SK-N-SH (cell line): ENCODE measurements at regions not wholly inside any gene's neighbourhood (a gene's known extent, or its start where the extent isn't known, plus 50 kb on each side); places are given as distances from the start of the nearest gene placed in this dataset.

Experiments
- CTCF ChIA-PET: fragments of 300-600, 350-600 bp; formaldehyde crosslinking; extraction: SDS; loops from one replicate; lab custom pipeline; 2021; lab: Yijun Ruan, JAX
- POLR2A ChIA-PET: fragments of 350-600 bp; sonication (Branson Sonifier 250); formaldehyde crosslinking; extraction: SDS; loops from one replicate; lab custom pipeline; 2020; ENCODE audit warnings: antibody characterized with exemption, inconsistent platforms; lab: Yijun Ruan, JAX
- DNase-seq: peaks from one replicate; pipeline ENCODE4 v3.0.0; 2012
- H2AFZ ChIP-seq: fragments of 200-600 bp; sonication (generic); 2 replicates; pipeline ENCODE4 v1.8.1; 2016; ENCODE audit warnings: antibody characterized with exemption, mild to moderate bottlenecking, low read depth
- H3F3A ChIP-seq: fragments of 200-600 bp; sonication (generic); replicated peaks from 2 replicates; pipeline ENCODE3; 2016; ENCODE audit warnings: antibody characterized with exemption, mild to moderate bottlenecking; ENCODE audit not compliant: insufficient read depth
- H3K27ac ChIP-seq, 2 experiments: fragments of 200-500 bp in 1 of 2; fragments of 200-600 bp in 1 of 2; sonication (Bioruptor generic) in 1 of 2; sonication (generic), shearing (Covaris generic) in 1 of 2; 2 replicates each; pipeline versions ENCODE4 v1.5.1 to v1.6.1; 2014 to 2016; ENCODE audit warnings: low read depth in 2 of 2, inconsistent platforms in 1 of 2, low read length in 1 of 2, mild to moderate bottlenecking in 1 of 2, mixed read lengths in 1 of 2
- H3K27me3 ChIP-seq: fragments of 200-600 bp; sonication (generic), shearing (Covaris generic); 2 replicates; pipeline ENCODE4 v1.6.1; 2016; ENCODE audit warnings: mixed run types; ENCODE audit not compliant: insufficient read depth
- H3K36me3 ChIP-seq, 2 experiments: fragments of 200-500 bp in 1 of 2; fragments of 200-600 bp in 1 of 2; sonication (Bioruptor generic) in 1 of 2; sonication (generic) in 1 of 2; replicated peaks in 1 of 2; 2 replicates each; pipeline versions ENCODE3 to v1.5.1; 2014 to 2016; ENCODE audit warnings: low read length in 1 of 2, mild to moderate bottlenecking in 1 of 2; ENCODE audit not compliant: insufficient read depth in 2 of 2, control insufficient read depth in 1 of 2
- H3K4me1 ChIP-seq, 2 experiments: fragments of 200-500 bp in 1 of 2; fragments of 200-600 bp in 1 of 2; sonication (Bioruptor generic) in 1 of 2; sonication (generic), shearing (Covaris generic) in 1 of 2; 2 replicates each; pipeline versions ENCODE4 v1.5.1 to v1.6.1; 2014 to 2016; ENCODE audit warnings: low read depth in 1 of 2, low read length in 1 of 2, mixed run types in 1 of 2; ENCODE audit not compliant: insufficient read depth in 2 of 2, control insufficient read depth in 1 of 2
- H3K4me2 ChIP-seq: fragments of 200-600 bp; sonication (generic), shearing (Covaris generic); 2 replicates; pipeline ENCODE4 v1.6.1; 2017; ENCODE audit warnings: mixed run types
- H3K4me3 ChIP-seq, 2 experiments: fragments of 200-500 bp in 1 of 2; fragments of 200-600 bp in 1 of 2; sonication (Bioruptor generic) in 1 of 2; sonication (generic), shearing (Covaris generic) in 1 of 2; 2 replicates each; pipeline versions ENCODE4 v1.5.1 to v1.8.1; 2014 to 2016; ENCODE audit warnings: low read depth in 2 of 2, inconsistent platforms in 1 of 2, low read length in 1 of 2, mild to moderate bottlenecking in 1 of 2, mixed read lengths in 1 of 2, moderate library complexity in 1 of 2
- H3K79me2 ChIP-seq: fragments of 200-600 bp; sonication (generic); 2 replicates; pipeline ENCODE4 v1.8.1; 2017; ENCODE audit warnings: mild to moderate bottlenecking; ENCODE audit not compliant: insufficient read depth
- H3K9ac ChIP-seq: fragments of 200-600 bp; sonication (generic); 2 replicates; pipeline ENCODE4 v1.6.1; 2017; ENCODE audit warnings: mixed run types
- H3K9me2 ChIP-seq: fragments of 200-600 bp; sonication (generic); 2 replicates; pipeline ENCODE4 v1.6.1; 2017; ENCODE audit warnings: mixed run types
- H3K9me3 ChIP-seq: fragments of 200-600 bp; sonication (generic); 2 replicates; pipeline ENCODE4 v1.6.1; 2017; ENCODE audit warnings: mixed run types, mild to moderate bottlenecking, moderate library complexity
- H4K20me1 ChIP-seq: fragments of 200-600 bp; sonication (generic); 2 replicates; pipeline ENCODE4 v1.6.1; 2017; ENCODE audit warnings: mild to moderate bottlenecking, mixed run types; ENCODE audit not compliant: insufficient read depth
- CHD2 ChIP-seq: fragments of 150-350 bp; IDR thresholded peaks from 2 replicates; pipeline ENCODE4 v1.6.1; 2018; ENCODE audit warnings: low read length; ENCODE audit not compliant: partially characterized antibody
- EP300 ChIP-seq, 2 experiments: IDR thresholded peaks; 2 replicates each; pipeline versions ENCODE4 v1.4.0 to v1.6.1; 2012; ENCODE audit warnings: borderline replicate concordance in 1 of 2, low read depth in 1 of 2, low read length in 1 of 2
- EZH2phosphoT487 ChIP-seq: fragments of 200-600 bp; sonication (generic); IDR thresholded peaks from 2 replicates; pipeline ENCODE4 v1.6.1; 2017; ENCODE audit warnings: low read depth, mixed run types, mild to moderate bottlenecking, antibody characterized with exemption, moderate library complexity, borderline replicate concordance
- FOSL2 ChIP-seq: IDR thresholded peaks from 2 replicates; pipeline ENCODE4 v1.4.0; 2012; ENCODE audit warnings: low read depth, mild to moderate bottlenecking, moderate library complexity, borderline replicate concordance
- FOXM1 ChIP-seq: IDR thresholded peaks from 2 replicates; pipeline ENCODE4 v1.4.0; 2012; ENCODE audit warnings: low read depth, mild to moderate bottlenecking
- IRF3 ChIP-seq: fragments of 150-350 bp; IDR thresholded peaks from 2 replicates; pipeline ENCODE4 v1.6.1; 2016; ENCODE audit warnings: mild to moderate bottlenecking, low read depth, low read length
- JUND ChIP-seq: IDR thresholded peaks from 2 replicates; pipeline ENCODE4 v1.4.0; 2012
- MXI1 ChIP-seq: IDR thresholded peaks from 2 replicates; pipeline ENCODE4 v1.6.1; 2012; ENCODE audit warnings: mild to moderate bottlenecking, low read depth, low read length, improper control_type of control experiment
- NRF1 ChIP-seq: IDR thresholded peaks from 2 replicates; pipeline ENCODE4 v1.6.1; 2012; ENCODE audit warnings: low read depth, mild to moderate bottlenecking, low read length
- POLR2AphosphoS5 ChIP-seq: IDR thresholded peaks from 2 replicates; pipeline ENCODE4 v1.6.1; 2012; ENCODE audit warnings: low read depth, low read length
- RCOR1 ChIP-seq: fragments of 150-350 bp; IDR thresholded peaks from 2 replicates; pipeline ENCODE4 v1.6.1; 2017; ENCODE audit warnings: antibody characterized with exemption, low read length
- REST ChIP-seq: IDR thresholded peaks from 2 replicates; pipeline ENCODE4 v1.6.1; 2012; ENCODE audit warnings: mild to moderate bottlenecking, low read depth, low read length, moderate library complexity
- RFX5 ChIP-seq: IDR thresholded peaks from 2 replicates; pipeline ENCODE4 v1.6.1; 2012; ENCODE audit warnings: mild to moderate bottlenecking, improper control_type of control experiment, low read length
- RXRA ChIP-seq: IDR thresholded peaks from 2 replicates; pipeline ENCODE4 v1.4.0; 2012; ENCODE audit warnings: low read depth, mild to moderate bottlenecking, borderline replicate concordance
- SMC3 ChIP-seq: IDR thresholded peaks from 2 replicates; pipeline ENCODE4 v1.6.1; 2012; ENCODE audit warnings: low read depth, low read length, improper control_type of control experiment
- TCF12 ChIP-seq: IDR thresholded peaks from 2 replicates; pipeline ENCODE4 v1.4.0; 2012
- USF2 ChIP-seq: fragments of 150-350 bp; IDR thresholded peaks from 2 replicates; pipeline ENCODE4 v1.6.1; 2017; ENCODE audit warnings: antibody characterized with exemption, low read length, low read depth, borderline replicate concordance
- ZBTB33 ChIP-seq: IDR thresholded peaks from 2 replicates; pipeline ENCODE4 v1.4.0; 2012; ENCODE audit warnings: low read depth, borderline replicate concordance
- WGBS: methylation state at CpG from one replicate; pipeline ENCODE4 v1.1.6; 2017; ENCODE audit warnings: low lambda C conversion rate; 5-methylcytosine and 5-hydroxymethylcytosine counted together

- CTCF ChIA-PET = interaction anchor here (1.1 to 1.8 kb wide), 4 partner anchors 12 to 484 kb away, joined by 3 to 14 read pairs (median 6); no protein-coding TSS in a partner anchor
- Histone ChIP-seq H4K20me1 (no peaks in the 10 kb centered on the region), H3K4me2 (no peak overlapping the region), H2AFZ (no peak overlapping the region), H3K9ac (no peak overlapping the region), H3K27ac (no peak overlapping the region), H3K4me3 (no peak overlapping the region), H3K4me1 (no peaks in the 10 kb centered on the region), H3K9me2 (no peaks in the 10 kb centered on the region), H3K27me3 (no peaks in the 10 kb centered on the region), H3K79me2 (no peaks in the 10 kb centered on the region), H3K9me3 (no peaks in the 10 kb centered on the region), H3F3A (no peaks in the 10 kb centered on the region), H3K36me3 (no peaks in the 10 kb centered on the region)
- POLR2A ChIA-PET = no interaction called here
- 25% methylated on average over 4 of the region's 4 CpGs for WGBS
- TF ChIP-seq MXI1 = no peak
- DNase-seq = no peak
These were observed 94.3 kb downstream of the NHLRC3 start for GRCh38 chr13:39132286-39133230.

- Histone ChIP-seq H3K4me2 (no peak overlapping the region), H3K4me1 (no peaks in the 10 kb centered on the region), H2AFZ (no peak overlapping the region), H3K27me3 (no peaks in the 10 kb centered on the region), H3K9me2 (no peaks in the 10 kb centered on the region), H3K9me3 (no peaks in the 10 kb centered on the region), H3K9ac (no peak overlapping the region), H3K79me2 (no peaks in the 10 kb centered on the region), H3K36me3 (no peaks in the 10 kb centered on the region), H4K20me1 (no peaks in the 10 kb centered on the region), H3K4me3 (no peak overlapping the region), H3F3A (no peaks in the 10 kb centered on the region), H3K27ac (no peak overlapping the region)
- WGBS = 46% methylated on average over 3 of the region's 3 CpGs
- ChIA-PET CTCF (interaction anchor here (1.4 to 1.8 kb wide), 3 partner anchors 11 to 482 kb away, joined by 5 to 14 read pairs (median 6); no protein-coding TSS in a partner anchor), POLR2A (no interaction called here)
- no peak for DNase-seq
- no peak for TF ChIP-seq POLR2AphosphoS5
- no peak for TF ChIP-seq RXRA
- no peak for TF ChIP-seq CHD2
- TF ChIP-seq NRF1 = no peak
- no peak for TF ChIP-seq ZBTB33
- no peak for TF ChIP-seq TCF12
- no peak for TF ChIP-seq USF2
- TF ChIP-seq EP300 (IDR thresholded peaks at IDR 0.05; ENCODE audit: borderline replicate concordance in 1 of 2, low read depth in 1 of 2, low read length in 1 of 2) = no peak
- TF ChIP-seq FOSL2 = no peak
- TF ChIP-seq EZH2phosphoT487 = no peak
- no peak for TF ChIP-seq RCOR1
- no peak for TF ChIP-seq RFX5
- TF ChIP-seq REST = no peak
- no peak for TF ChIP-seq IRF3
- TF ChIP-seq SMC3 = no peak
- TF ChIP-seq JUND = no peak
- no peak for TF ChIP-seq FOXM1
These were observed 95.5 kb downstream of the NHLRC3 start for GRCh38 chr13:39133781-39134180.
